Lower leg skin (tissue), 4 donors: ENCODE measurements at regions not wholly inside any gene's neighbourhood (a gene's known extent, or its start where the extent isn't known, plus 50 kb on each side); places are given as distances from the start of the nearest gene placed in this dataset.

Source experiments
- DNase-seq, 2 donors: peaks; one replicate each; pipeline ENCODE4 v3.0.0-alpha.2; 2019; ENCODE audit warnings: low spot score in 2 of 2
- H3K4me3 ChIP-seq: fragments of 200-600 bp; sonication (generic); 2 replicates; pipeline ENCODE4 v1.5.1; 2017; ENCODE audit warnings: mild to moderate bottlenecking, low read depth; ENCODE audit not compliant: poor library complexity, severe bottlenecking
- CTCF ChIP-seq, 3 donors: fragments of 450-650 bp; IDR thresholded peaks; one replicate each; pipeline ENCODE4 v1.5.1; 2016; ENCODE audit warnings: antibody characterized with exemption in 3 of 3, mild to moderate bottlenecking in 3 of 3, moderate library complexity in 2 of 3
- POLR2A ChIP-seq, 2 donors: fragments of 450-650 bp; IDR thresholded peaks; one replicate each; pipeline ENCODE4 v1.6.1; 2016 to 2017; ENCODE audit warnings: antibody characterized with exemption in 2 of 2, mild to moderate bottlenecking in 1 of 2, moderate library complexity in 1 of 2
- WGBS, 2 donors: methylation state at CpG; one replicate each; pipeline ENCODE4 v1.1.5; 2018; 5-methylcytosine and 5-hydroxymethylcytosine counted together
- intact Hi-C: fragments of 100-400 bp; cut with DNase I; formaldehyde crosslinking; loops from one replicate; pipeline ENCODE4 v1.15.0; 2023; ENCODE audit warnings: low total_unique reads

GRCh38 chr4:137468836-137469235 is 63.5 kb downstream of the PCDH18 start:
- 85 to 93% methylated on average over 3 of the region's 3 CpGs for WGBS, 2 donors
- DNase-seq, result no peak
- TF ChIP-seq CTCF (IDR thresholded peaks at IDR 0.05) (no peak), POLR2A (IDR thresholded peaks at IDR 0.05) (no peak)
- intact Hi-C loops, result no loop called here
- H3K4me3 ChIP-seq, result no peak overlapping the region

- intact Hi-C loops, result no loop called here
- no peak for TF ChIP-seq CTCF (IDR thresholded peaks at IDR 0.05)
- TF ChIP-seq POLR2A (IDR thresholded peaks at IDR 0.05), result no peak
- DNase-seq, result no peak
Observed at GRCh38 chr4:137467537-137467936, 64.8 kb downstream of the PCDH18 start.

GRCh38 chr4:137463377-137464003 is 68.8 kb downstream of the PCDH18 start:
- intact Hi-C loops, result no loop called here
- WGBS, 2 donors, result 97 to 100% methylated on average over 1 of the region's 1 CpG

More at GRCh38 chr4:137467537-137467936, 64.8 kb downstream of the PCDH18 start:
- no peak overlapping the region for H3K4me3 ChIP-seq

GRCh38 chr4:137455647-137456321 is 76.5 kb downstream of the PCDH18 start:
- H3K4me3 ChIP-seq, result no peak overlapping the region

More at GRCh38 chr4:137463377-137464003, 68.8 kb downstream of the PCDH18 start:
- DNase-seq, result no peak
- TF ChIP-seq POLR2A (IDR thresholded peaks at IDR 0.05), result no peak
- no peak for TF ChIP-seq CTCF (IDR thresholded peaks at IDR 0.05)
- no peak overlapping the region for H3K4me3 ChIP-seq

GRCh38 chr4:137454767-137455166 is 77.5 kb downstream of the PCDH18 start:
- H3K4me3 ChIP-seq, result no peak overlapping the region
- no peak for DNase-seq
- intact Hi-C loops, result no loop called here
- no peak for TF ChIP-seq POLR2A (IDR thresholded peaks at IDR 0.05)
- TF ChIP-seq CTCF (IDR thresholded peaks at IDR 0.05), result no peak

More at GRCh38 chr4:137455647-137456321, 76.5 kb downstream of the PCDH18 start:
- no peak for DNase-seq
- intact Hi-C loops, result no loop called here
- TF ChIP-seq POLR2A (IDR thresholded peaks at IDR 0.05), result no peak
- TF ChIP-seq CTCF (IDR thresholded peaks at IDR 0.05), result no peak
- 69 to 70% methylated on average over 5 of the region's 5 CpGs for WGBS, 2 donors
